GM19035 (cell line): ENCODE measurements at regions not wholly inside any gene's neighbourhood (a gene's known extent, or its start where the extent isn't known, plus 50 kb on each side); places are given as distances from the start of the nearest gene placed in this dataset.

Experiments
- ATAC-seq: cut with Tn5 transposase; IDR thresholded peaks from one replicate; pipeline ENCODE4 v1.9.1; 2021; ENCODE audit not compliant: unreplicated experiment

DNA sequence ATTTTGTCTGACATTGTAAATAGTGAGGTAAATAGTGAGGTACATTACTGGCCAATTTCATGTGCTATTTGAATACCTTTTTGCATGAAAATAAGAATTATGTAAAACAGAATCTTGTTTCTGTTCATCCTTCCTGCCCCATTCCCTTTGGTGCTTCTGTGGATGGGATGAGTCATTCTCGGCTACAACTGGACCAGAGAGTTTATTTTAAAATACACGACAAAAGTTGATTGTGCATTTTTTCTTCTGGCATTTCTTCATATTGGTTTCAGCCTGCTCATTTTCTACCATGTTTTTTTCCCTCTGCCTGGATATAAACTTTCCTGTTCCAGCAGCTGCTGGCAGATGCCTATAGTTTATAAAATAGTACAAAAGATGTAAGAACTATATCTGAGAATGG is 107.5 kb downstream of the CYSLTR2 start:
- ATAC-seq, result no peak

DNA sequence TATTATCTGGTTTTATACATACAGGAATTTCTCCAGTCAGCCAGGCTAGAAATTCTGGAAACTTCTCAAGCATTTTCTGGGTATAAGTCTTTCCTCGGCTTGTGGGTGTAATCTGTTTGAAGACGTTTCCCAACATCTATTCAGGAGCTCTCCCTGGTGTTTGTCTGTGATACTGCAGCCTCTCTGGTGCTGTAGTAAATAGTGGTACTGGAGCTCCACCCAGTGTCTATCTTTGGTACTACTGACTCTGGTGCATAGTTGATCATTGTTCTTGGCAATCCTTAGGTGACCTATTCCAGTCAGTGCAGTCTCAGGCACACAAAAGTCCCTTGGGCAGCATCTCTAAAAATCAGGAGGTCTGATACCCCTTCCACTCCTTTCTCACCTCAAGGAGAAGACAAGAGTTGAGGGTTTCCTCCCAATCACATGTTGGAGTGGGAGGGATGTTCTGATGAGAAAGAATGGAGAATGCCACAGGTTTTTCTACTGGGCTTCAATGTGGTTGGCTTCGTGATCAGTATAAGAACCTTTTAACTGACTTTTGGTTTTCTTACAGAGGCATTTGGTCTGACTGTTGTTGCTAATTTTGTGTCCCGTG is 115.5 kb downstream of the CYSLTR2 start:
- peak; percentile 97 for ATAC-seq

DNA sequence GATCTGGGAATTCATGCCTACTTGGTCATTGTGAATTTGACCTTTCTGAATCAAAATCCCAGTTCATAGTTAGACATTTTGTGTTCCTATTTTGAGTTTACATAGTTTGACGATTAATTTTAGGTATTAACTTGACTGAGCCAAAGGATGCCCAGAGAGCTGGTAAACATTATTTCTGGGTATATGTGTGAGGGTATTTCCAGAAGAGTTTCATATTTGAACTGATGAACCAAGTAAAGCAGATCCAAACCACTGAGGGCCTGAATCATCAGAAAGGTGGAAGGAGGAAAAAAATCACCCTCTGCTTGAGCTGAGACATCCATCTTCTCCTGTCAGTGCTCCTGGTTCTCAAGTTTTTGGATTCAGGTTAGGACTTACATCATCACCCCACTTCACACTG is 116.6 kb downstream of the CYSLTR2 start:
- ATAC-seq, result no peak

- ATAC-seq, result no peak
Measured at GRCh38 chr13:48772908-48773307, 119.2 kb downstream of the CYSLTR2 start.

DNA sequence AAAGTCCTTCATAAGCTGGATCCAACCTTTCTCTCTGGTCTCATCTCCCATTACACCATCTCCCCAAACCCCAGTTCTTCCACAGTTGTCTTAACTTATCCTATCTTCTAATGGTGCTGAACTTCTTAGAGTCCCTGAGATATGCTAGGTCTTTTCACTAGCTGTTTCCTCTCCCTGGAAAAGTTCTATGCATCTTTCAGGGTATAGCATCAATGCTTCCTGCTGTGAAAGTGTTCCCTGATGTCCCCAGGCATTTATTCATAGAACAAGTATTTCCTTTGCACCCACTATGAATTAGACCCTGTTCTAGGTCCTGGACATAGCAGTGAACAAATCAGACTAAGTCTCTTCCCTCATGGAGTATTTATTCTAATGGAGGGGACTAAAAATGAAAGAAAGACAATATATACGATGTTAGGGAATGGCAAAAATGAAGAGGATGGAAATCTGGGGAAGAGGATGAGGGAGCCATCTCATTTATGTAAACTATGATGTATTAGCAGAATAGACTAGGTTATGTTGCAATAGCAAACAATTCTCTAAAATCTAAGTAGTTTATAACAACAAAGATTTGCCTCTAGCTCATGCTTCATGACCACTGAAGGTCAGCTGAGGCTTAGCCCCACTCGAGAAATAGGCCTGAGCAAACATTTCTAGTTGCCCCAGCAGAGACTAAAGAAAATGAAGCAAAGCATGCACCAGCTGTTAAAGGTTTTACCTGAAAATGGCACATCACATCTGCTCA is 120.0 kb downstream of the CYSLTR2 start:
- no peak for ATAC-seq

GRCh38 chr13:48775285-48775684 is 121.6 kb downstream of the CYSLTR2 start:
- no peak for ATAC-seq

DNA sequence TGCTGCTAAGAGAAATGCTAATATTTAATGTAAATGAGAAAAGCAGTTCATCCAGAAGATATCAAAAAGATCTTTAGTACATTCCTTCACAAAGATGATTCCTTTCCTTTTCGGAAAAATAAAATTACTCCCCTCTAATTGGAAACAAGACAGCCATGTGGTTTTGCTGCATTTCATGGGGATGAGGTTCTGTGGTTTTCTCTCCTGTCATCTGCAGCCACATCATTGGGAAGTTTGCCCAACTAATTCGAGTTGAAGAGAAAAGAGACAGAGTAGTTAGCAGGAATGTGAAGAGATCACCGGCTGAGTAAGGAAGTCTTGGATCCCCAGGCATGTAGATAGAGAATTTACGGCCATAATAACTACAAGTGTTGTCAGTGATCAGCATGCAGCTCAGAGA is 122.1 kb downstream of the CYSLTR2 start:
- no peak for ATAC-seq

DNA sequence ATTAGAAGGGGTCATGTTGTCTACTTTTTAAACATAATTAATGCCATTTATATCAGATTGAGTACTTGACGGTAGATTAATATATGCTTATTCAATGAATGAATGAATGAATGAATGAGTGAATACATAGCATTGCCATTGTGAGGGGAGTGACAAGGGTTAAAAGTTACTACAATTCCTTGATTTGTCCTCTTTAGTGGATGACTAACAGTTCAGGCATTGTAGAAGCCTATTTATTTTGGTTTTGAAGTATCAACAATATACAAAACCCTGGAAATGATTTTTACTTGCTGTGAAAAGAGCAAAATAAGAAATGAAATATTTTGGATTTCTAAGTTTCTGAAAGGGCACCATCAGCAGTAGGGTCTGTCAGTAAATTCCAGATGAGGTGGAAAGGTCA is 122.7 kb downstream of the CYSLTR2 start:
- ATAC-seq, result no peak

DNA sequence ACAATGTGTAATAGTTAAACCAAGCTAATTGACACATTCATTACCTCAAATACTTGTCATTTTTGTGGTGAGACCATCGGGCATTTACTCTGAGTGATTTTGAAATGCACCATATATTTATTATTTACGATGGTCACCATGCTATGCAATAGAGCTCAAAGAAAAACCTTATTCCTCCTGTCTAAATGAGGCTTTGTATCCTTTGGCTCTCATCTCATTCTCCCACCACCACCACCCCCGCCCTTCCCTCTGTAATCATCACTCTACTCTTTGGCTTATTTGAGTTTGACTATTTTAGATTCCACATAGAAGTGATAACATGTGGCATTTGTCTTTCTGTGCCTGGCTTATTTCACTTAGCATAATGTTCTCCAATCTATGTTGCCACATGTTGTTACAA is 124.9 kb downstream of the CYSLTR2 start:
- ATAC-seq, result no peak

- no peak for ATAC-seq
Measured at GRCh38 chr13:48780713-48781341, 127.1 kb downstream of the CYSLTR2 start.

GRCh38 chr13:48782429-48782840 is 128.7 kb downstream of the CYSLTR2 start:
- no peak for ATAC-seq

DNA sequence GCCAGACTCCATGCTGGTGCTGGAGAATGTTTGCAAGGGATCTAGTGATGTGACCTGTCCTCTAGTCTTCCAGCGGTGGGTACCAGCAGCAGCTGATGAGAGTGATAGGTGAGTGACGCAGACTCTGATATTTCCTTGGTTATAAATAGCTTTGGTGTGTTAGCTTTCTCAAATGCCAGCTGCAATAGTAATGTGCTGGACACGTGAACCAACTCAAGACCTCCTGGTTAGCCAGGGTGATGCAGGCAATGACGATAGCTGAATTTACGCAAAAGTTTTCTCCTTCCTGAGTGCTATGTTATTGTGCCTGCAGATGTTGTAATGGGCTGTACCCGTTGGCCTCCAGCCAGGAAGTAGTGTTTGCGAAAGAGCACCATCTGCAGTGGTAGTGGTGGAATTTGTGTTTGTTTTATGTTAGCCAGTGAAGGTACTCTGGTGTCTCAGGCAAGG is 129.5 kb downstream of the CYSLTR2 start:
- no peak for ATAC-seq

GRCh38 chr13:48783695-48784230 is 130.0 kb downstream of the CYSLTR2 start:
- ATAC-seq, result no peak

GRCh38 chr13:48784916-48785548 is 131.3 kb downstream of the CYSLTR2 start:
- ATAC-seq, result no peak

GRCh38 chr13:48790199-48790598 is 136.5 kb downstream of the CYSLTR2 start:
- no peak for ATAC-seq

DNA sequence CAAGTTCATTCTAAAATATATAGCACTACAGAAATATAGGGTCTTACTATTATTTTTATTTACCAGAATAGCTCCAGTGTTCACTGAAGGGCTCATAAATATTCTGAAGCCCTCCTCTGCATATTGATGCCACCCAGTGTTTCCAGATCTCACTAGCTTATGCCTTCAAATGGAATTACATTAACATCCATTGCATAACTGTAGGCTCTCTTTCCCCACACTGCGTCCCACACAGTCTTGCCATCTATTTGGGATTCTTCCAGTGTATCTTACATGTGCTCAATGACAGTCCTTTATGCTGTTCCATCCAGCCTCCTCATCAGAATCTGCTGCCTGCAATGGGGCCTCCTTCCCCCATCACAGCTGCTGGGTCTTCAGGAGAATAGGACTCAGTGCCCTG is 137.2 kb downstream of the CYSLTR2 start:
- no peak for ATAC-seq

DNA sequence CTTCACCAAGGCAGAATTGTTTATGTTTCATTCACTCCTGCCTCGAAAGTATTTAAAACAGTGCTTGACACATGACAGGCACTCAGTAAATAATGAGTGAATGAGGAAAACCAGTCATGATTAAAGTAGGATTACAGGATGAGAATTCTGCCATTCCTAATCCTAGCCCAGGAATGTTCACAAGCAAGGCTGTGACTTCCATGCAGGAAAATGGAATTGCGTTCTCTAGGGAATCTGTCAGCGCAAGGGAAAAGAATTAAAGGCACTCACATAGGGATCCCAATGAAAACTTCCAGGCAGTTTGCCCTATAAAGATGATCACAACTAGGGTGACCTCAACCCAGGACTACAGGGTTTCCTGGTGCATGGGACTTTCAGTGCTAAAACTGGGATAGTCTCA is 143.4 kb downstream of the CYSLTR2 start:
- ATAC-seq, result no peak

GRCh38 chr13:48797761-48798160 is 144.0 kb downstream of the CYSLTR2 start:
- ATAC-seq, result no peak

DNA sequence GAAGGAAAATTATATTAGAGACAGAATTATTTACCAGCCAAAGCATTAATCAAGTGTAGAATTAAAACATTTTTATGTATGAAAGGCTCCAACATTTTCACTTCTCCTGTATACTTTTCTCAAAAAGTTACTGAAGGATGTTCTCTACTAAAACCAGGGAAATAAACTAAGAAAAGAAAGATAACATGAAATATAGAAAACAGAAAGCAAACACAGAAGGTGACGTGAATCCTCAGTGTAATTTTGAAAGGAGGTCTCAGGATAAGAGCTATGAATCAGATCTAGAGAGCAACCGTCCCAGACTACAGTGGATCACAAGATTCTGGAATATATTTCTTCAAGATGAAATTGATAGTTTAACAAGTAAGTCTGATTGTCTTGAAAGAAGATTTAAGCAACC is 144.5 kb downstream of the CYSLTR2 start:
- no peak for ATAC-seq

DNA sequence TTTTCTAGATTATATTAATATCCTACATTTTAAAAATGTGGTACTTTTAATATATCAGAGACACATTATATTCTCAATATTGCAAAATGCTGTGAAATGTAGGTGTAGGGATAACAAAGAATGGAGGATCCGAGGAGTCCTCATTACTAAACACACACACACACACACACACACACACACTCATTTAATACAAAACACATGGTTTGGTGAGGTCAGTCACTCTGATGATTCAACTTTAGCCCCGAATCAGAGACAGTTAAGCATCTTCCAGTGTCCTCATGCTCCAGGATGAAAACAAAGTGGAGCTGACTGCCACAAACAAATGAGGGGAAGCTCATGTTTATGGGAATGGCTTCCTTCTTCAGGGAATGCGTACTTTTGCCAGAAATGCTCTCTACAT is 147.5 kb downstream of the CYSLTR2 start:
- ATAC-seq, result no peak

DNA sequence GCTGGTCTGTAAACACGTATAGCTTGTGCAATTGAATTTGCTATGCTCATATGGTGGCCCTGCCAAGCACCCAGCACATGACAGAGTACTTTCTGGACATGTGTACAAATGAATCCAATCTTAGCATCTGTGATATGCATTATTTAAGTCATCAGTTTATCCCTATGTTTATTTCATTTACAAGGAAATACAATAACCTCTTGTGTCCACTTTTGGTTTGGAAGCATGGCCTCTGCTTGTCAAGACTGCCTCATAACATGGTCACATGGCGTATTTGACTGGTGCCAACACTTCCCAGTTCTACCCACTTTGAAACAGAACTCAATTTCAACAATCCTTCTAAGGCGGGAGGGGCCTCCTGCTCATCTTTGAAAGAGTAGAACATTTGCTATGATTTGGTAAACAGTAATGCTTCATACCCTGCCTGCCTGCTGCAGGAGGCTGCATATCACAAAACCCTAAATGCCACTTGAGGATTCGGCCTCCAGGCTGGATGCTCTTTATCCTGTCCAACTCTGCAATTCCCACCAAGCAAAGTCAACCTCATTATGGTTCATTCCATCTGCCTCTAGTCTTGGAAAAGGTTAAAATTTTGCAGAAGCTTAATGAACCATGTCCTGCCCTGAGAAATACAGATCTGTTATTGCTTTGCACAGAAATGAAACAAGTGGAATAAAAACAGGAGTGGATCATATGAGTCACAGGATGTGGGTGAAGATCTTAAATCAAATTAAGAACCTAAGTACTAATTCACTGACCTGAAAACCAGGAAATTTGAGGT is 151.3 kb downstream of the CYSLTR2 start:
- no peak for ATAC-seq
